ENCODE measurements at regions not wholly inside any gene's neighbourhood (a gene's known extent, or its start where the extent isn't known, plus 50 kb on each side); places are given as distances from the start of the nearest gene placed in this dataset.

DNA sequence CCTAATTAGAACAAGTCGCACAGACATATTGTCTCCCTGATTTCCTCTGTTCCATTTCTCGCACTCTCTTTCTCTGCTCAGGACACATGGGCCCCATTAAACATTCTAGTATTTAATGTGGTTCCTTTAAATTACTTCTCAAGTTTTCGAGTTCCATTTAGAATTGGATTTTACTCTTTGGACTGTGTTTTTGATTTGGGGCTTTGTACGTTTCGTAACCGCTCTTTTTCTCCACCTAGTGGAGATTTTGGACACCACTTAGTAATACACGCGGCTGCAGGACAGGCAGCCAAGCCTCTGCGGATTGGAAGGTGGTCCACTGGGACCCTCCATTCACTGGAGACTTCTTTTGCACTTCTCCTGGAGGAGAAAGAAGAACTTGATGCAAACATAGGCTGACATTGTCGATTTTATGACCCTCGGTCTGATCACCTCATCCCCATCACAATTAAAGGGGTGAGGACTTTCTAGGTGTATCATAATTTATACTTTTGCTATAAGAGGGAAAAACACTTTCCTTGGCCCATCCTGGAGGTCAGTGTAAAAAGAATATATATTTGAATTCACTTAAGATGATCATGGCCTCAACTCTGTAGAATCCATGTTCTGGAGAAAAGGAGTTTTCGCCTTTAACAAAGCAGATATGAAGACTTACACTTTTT lies 85.7 kb downstream of the NOG start:
- H3K27ac ChIP-seq (ENCODE audit: low read depth, low read length) = peak overlapping the region; percentile 33
- no peak overlapping the region for H3K4me3 ChIP-seq (ENCODE audit: low read length)
- Mint-ChIP-seq H3K9me3 (no peaks in the 10 kb centered on the region), H3K27me3 (ENCODE audit: insufficient read depth) (peaks cover 13% of the 10 kb centered on the region), H3K36me3 (ENCODE audit: low read depth) (no peaks in the 10 kb centered on the region), H3K4me1 (peaks cover 6% of the 10 kb centered on the region), H3K4me3 (peak overlapping the region; percentile 48), H3K27ac (no peak overlapping the region)
- peaks cover 54% of the 10 kb centered on the region for H3K27me3 ChIP-seq (ENCODE audit: control insufficient read depth, insufficient read depth, low read length, poor library complexity, severe bottlenecking)
- H3K9me3 ChIP-seq (ENCODE audit: control insufficient read depth, low read length) = no peaks in the 10 kb centered on the region
- TF ChIP-seq, protein P1, sequence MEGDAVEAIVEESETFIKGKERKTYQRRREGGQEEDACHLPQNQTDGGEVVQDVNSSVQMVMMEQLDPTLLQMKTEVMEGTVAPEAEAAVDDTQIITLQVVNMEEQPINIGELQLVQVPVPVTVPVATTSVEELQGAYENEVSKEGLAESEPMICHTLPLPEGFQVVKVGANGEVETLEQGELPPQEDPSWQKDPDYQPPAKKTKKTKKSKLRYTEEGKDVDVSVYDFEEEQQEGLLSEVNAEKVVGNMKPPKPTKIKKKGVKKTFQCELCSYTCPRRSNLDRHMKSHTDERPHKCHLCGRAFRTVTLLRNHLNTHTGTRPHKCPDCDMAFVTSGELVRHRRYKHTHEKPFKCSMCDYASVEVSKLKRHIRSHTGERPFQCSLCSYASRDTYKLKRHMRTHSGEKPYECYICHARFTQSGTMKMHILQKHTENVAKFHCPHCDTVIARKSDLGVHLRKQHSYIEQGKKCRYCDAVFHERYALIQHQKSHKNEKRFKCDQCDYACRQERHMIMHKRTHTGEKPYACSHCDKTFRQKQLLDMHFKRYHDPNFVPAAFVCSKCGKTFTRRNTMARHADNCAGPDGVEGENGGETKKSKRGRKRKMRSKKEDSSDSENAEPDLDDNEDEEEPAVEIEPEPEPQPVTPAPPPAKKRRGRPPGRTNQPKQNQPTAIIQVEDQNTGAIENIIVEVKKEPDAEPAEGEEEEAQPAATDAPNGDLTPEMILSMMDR (conservative IDR thresholded peaks at IDR 0.05) = peak; percentile 82
- H3K4me1 ChIP-seq (ENCODE audit: control insufficient read depth, insufficient read depth, low read length) = no peaks in the 10 kb centered on the region
- no peak overlapping the region for H3K9ac ChIP-seq (ENCODE audit: extremely low read depth, low read length, poor library complexity, severe bottlenecking)
- DNase-seq = peak; percentile 66
- WGBS, 2 experiments (ENCODE audit: insufficient coverage in 1 of 2, insufficient read length in 1 of 2) = 64 to 84% methylated on average over 4 to 12 of the region's 12 CpGs
- H3K36me3 ChIP-seq (ENCODE audit: control insufficient read depth, insufficient read depth, low read length) = no peaks in the 10 kb centered on the region

DNA sequence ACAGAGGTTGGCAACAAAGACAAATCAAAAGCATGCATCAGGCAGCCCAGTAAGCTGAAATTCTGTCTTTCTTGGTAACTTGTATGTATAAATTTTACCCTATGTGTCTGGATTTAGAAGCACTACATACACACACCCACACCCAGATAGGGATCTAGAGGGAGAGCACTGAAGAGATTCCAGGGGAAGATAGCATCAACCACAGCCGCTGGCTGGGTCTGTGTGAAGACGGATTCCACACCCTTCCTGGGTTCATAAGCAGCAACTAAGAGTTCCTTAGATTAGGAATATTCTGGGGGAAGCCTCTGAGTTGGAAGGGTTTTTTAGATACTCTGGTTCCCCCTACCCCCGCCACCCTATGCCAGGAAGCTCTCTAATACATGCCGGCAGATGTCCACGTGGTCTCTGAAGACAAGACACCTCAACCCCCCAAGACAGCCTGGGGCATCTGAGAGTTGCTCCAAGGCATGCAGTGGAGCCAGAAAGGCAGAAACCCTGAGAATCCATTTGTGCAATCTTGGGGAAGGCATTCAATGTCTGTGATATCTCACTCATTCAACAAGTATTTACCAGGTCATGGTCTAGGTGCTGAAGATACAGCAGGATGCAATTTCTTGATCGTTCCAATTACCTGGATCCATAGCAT lies 86.4 kb downstream of the NOG start:
- TF ChIP-seq, protein P1 (conservative IDR thresholded peaks at IDR 0.05) = no peak
- Mint-ChIP-seq H3K4me3 (no peak overlapping the region), H3K27me3 (ENCODE audit: insufficient read depth) (peaks cover 14% of the 10 kb centered on the region), H3K4me1 (peaks cover 6% of the 10 kb centered on the region), H3K27ac (no peak overlapping the region), H3K9me3 (no peaks in the 10 kb centered on the region), H3K36me3 (ENCODE audit: low read depth) (no peaks in the 10 kb centered on the region)
- 93% methylated on average over 3 to 6 of the region's 6 CpGs for WGBS, 2 experiments (ENCODE audit: insufficient coverage in 1 of 2, insufficient read length in 1 of 2)
- Histone ChIP-seq H3K9me3 (ENCODE audit: control insufficient read depth, low read length) (no peaks in the 10 kb centered on the region), H3K36me3 (ENCODE audit: control insufficient read depth, insufficient read depth, low read length) (no peaks in the 10 kb centered on the region), H3K27me3 (ENCODE audit: control insufficient read depth, insufficient read depth, low read length, poor library complexity, severe bottlenecking) (peaks cover 47% of the 10 kb centered on the region), H3K4me3 (ENCODE audit: low read length) (no peak overlapping the region), H3K9ac (ENCODE audit: extremely low read depth, low read length, poor library complexity, severe bottlenecking) (no peak overlapping the region), H3K27ac (ENCODE audit: low read depth, low read length) (no peak overlapping the region), H3K4me1 (ENCODE audit: control insufficient read depth, insufficient read depth, low read length) (no peaks in the 10 kb centered on the region)
- DNase-seq = no peak

DNA sequence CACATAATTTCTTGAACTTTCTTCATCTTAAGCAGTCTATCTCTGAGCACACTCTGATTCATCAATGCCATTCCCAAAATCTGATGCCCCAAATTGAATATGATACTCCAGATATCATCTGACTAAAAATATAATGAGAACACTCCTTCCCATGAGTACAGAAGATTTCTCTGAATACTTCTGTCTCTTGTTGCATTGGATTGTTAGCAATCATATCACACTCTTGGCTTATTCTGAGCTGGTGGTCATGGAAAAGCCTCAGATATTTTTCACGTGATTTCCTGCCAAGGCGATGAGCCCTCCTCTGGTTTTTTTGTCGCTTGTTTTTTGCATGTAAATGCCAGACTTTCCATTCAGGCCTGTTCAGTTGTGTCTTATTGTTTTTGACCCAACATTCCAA lies 87.2 kb downstream of the NOG start:
- no peaks in the 10 kb centered on the region for H3K36me3 ChIP-seq (ENCODE audit: control insufficient read depth, insufficient read depth, low read length)
- H3K9me3 ChIP-seq (ENCODE audit: control insufficient read depth, low read length) = no peaks in the 10 kb centered on the region
- Mint-ChIP-seq H3K4me1 (peaks cover 6% of the 10 kb centered on the region), H3K27ac (no peak overlapping the region), H3K9me3 (no peaks in the 10 kb centered on the region), H3K36me3 (ENCODE audit: low read depth) (no peaks in the 10 kb centered on the region), H3K27me3 (ENCODE audit: insufficient read depth) (peaks cover 14% of the 10 kb centered on the region), H3K4me3 (no peak overlapping the region)
- H3K27me3 ChIP-seq (ENCODE audit: control insufficient read depth, insufficient read depth, low read length, poor library complexity, severe bottlenecking) = peaks cover 39% of the 10 kb centered on the region
- no peak for DNase-seq
- no peaks in the 10 kb centered on the region for H3K4me1 ChIP-seq (ENCODE audit: control insufficient read depth, insufficient read depth, low read length)
- H3K27ac ChIP-seq (ENCODE audit: low read depth, low read length) = no peak overlapping the region
- TF ChIP-seq, protein P1 (conservative IDR thresholded peaks at IDR 0.05) = no peak
- no peak overlapping the region for H3K9ac ChIP-seq (ENCODE audit: extremely low read depth, low read length, poor library complexity, severe bottlenecking)
- WGBS, 2 experiments (ENCODE audit: insufficient coverage in 1 of 2, insufficient read length in 1 of 2) = 87 to 93% methylated on average over 3 of the region's 3 CpGs
- no peak overlapping the region for H3K4me3 ChIP-seq (ENCODE audit: low read length)
